Lower leg skin (tissue), 3 donors: ENCODE measurements at regions not wholly inside any gene's neighbourhood (a gene's known extent, or its start where the extent isn't known, plus 50 kb on each side); places are given as distances from the start of the nearest gene placed in this dataset.

Experiments used
- POLR2A ChIP-seq, 2 donors: fragments of 450-650 bp; IDR thresholded peaks; one replicate each; pipeline ENCODE4 v1.6.1; 2016 to 2017; ENCODE audit warnings: antibody characterized with exemption in 2 of 2, mild to moderate bottlenecking in 1 of 2, moderate library complexity in 1 of 2
- TF ChIP-seq, protein P1 (sequence below), 3 donors: fragments of 450-650 bp; IDR thresholded peaks; one replicate each; pipeline ENCODE4 v1.5.1; 2016; ENCODE audit warnings: antibody characterized with exemption in 3 of 3, mild to moderate bottlenecking in 3 of 3, moderate library complexity in 2 of 3

DNA sequence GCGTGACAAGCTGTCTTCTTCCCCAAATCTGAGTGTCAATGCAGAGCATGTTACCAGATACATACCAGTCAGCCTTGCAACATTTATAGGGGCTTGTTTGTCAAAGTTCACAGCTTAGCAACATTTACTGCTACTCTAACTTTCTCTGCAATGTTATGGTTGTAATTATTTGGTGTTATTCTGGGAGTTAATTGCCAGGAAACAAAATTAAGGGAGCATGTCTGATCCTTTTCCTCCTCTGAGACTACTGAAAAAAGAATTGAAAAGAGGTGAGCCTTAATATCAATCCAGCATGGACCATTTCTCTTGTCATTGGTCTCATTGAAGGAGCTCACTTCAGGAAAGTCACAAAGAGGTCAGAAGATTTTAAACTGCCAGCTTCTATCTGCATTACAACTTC lies 465.6 kb upstream of the LINC00305 start:
- TF ChIP-seq POLR2A (IDR thresholded peaks at IDR 0.05), result no peak
- TF ChIP-seq, protein P1, sequence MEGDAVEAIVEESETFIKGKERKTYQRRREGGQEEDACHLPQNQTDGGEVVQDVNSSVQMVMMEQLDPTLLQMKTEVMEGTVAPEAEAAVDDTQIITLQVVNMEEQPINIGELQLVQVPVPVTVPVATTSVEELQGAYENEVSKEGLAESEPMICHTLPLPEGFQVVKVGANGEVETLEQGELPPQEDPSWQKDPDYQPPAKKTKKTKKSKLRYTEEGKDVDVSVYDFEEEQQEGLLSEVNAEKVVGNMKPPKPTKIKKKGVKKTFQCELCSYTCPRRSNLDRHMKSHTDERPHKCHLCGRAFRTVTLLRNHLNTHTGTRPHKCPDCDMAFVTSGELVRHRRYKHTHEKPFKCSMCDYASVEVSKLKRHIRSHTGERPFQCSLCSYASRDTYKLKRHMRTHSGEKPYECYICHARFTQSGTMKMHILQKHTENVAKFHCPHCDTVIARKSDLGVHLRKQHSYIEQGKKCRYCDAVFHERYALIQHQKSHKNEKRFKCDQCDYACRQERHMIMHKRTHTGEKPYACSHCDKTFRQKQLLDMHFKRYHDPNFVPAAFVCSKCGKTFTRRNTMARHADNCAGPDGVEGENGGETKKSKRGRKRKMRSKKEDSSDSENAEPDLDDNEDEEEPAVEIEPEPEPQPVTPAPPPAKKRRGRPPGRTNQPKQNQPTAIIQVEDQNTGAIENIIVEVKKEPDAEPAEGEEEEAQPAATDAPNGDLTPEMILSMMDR (IDR thresholded peaks at IDR 0.05), result no peak
